Keratinocyte (primary cell): ENCODE measurements at regions not wholly inside any gene's neighbourhood (a gene's known extent, or its start where the extent isn't known, plus 50 kb on each side); places are given as distances from the start of the nearest gene placed in this dataset.

Experiments used
- DNase-seq: peaks from one replicate; pipeline ENCODE4 v3.0.0-alpha.2; 2011; ENCODE audit warnings: low read depth, missing footprints, low spot score
- FAIRE-seq: peaks from 2 replicates; lab custom pipeline; 2011; peaks lifted over from hg19 to GRCh38; lab: Jason Lieb, UNC
- H2AFZ ChIP-seq: 2 replicates; pipeline ENCODE4 v1.6.0; 2012; ENCODE audit warnings: low read length, control low read depth, inconsistent platforms; ENCODE audit not compliant: control insufficient read depth
- H3K27ac ChIP-seq: 2 replicates; pipeline ENCODE4 v1.5.1; 2011; ENCODE audit warnings: low read length; ENCODE audit not compliant: control insufficient read depth, insufficient read depth
- H3K27me3 ChIP-seq: 3 replicates; pipeline ENCODE4 v1.6.0; 2011; ENCODE audit warnings: low read length; ENCODE audit not compliant: control insufficient read depth, insufficient read depth; ENCODE audit errors: extremely low read depth
- H3K36me3 ChIP-seq, 2 experiments: 2 replicates in 1 of 2; 3 replicates in 1 of 2; pipeline ENCODE4 v1.5.1; 2011; ENCODE audit warnings: low read length in 2 of 2, mild to moderate bottlenecking in 1 of 2; ENCODE audit not compliant: control insufficient read depth in 2 of 2, insufficient read depth in 2 of 2; ENCODE audit errors: extremely low read depth in 1 of 2
- H3K4me1 ChIP-seq: 3 replicates; pipeline ENCODE4 v1.5.1; 2011; ENCODE audit warnings: low read length; ENCODE audit not compliant: control insufficient read depth, insufficient read depth; ENCODE audit errors: extremely low read depth
- H3K4me2 ChIP-seq: 3 replicates; pipeline ENCODE4 v1.6.0; 2011; ENCODE audit warnings: low read depth, low read length; ENCODE audit not compliant: control insufficient read depth, insufficient read depth; ENCODE audit errors: extremely low read depth
- H3K4me3 ChIP-seq, 3 experiments: fragments of 200-600 bp in 1 of 3; sonication (generic) in 1 of 3; 2 replicates in 2 of 3; 3 replicates in 1 of 3; pipeline ENCODE4 v1.5.1; 2011 to 2016; ENCODE audit warnings: low read length in 3 of 3, mild to moderate bottlenecking in 3 of 3, control low read depth in 2 of 3, inconsistent platforms in 1 of 3, low read depth in 1 of 3, mixed read lengths in 1 of 3, mixed run types in 1 of 3, moderate library complexity in 1 of 3; ENCODE audit not compliant: control insufficient read depth in 2 of 3, insufficient read depth in 2 of 3; ENCODE audit errors: extremely low read depth in 1 of 3
- H3K79me2 ChIP-seq: 2 replicates; pipeline ENCODE4 v1.6.0; 2012; ENCODE audit warnings: low read length; ENCODE audit not compliant: control insufficient read depth, insufficient read depth
- H3K9ac ChIP-seq: 3 replicates; pipeline ENCODE4 v1.6.0; 2011; ENCODE audit warnings: low read length; ENCODE audit not compliant: control insufficient read depth, insufficient read depth; ENCODE audit errors: extremely low read depth
- H3K9me1 ChIP-seq: 3 replicates; pipeline ENCODE4 v1.6.0; 2011; ENCODE audit warnings: low read length; ENCODE audit not compliant: control insufficient read depth, insufficient read depth; ENCODE audit errors: extremely low read depth
- H3K9me3 ChIP-seq: 2 replicates; pipeline ENCODE4 v1.5.1; 2012; ENCODE audit warnings: low read depth, low read length; ENCODE audit not compliant: control insufficient read depth
- H4K20me1 ChIP-seq: 3 replicates; pipeline ENCODE4 v1.6.0; 2011; ENCODE audit warnings: low read length; ENCODE audit not compliant: control insufficient read depth, insufficient read depth; ENCODE audit errors: extremely low read depth
- CTCF ChIP-seq, 3 experiments: IDR thresholded peaks in 1 of 3; conservative IDR thresholded peaks in 1 of 3; optimal IDR thresholded peaks in 1 of 3; 2 replicates in 2 of 3; 3 replicates in 1 of 3; pipeline versions ENCODE3 to v1.5.1; 2011; ENCODE audit warnings: low read length in 3 of 3, mild to moderate bottlenecking in 3 of 3, moderate library complexity in 2 of 3, control low read depth in 1 of 3, inconsistent platforms in 1 of 3; ENCODE audit not compliant: insufficient read depth in 2 of 3; ENCODE audit errors: extremely low read depth in 1 of 3
- EZH2 ChIP-seq: IDR thresholded peaks from one replicate; pipeline ENCODE4 v1.6.1; 2012; ENCODE audit warnings: inconsistent platforms, mild to moderate bottlenecking, low read length, moderate library complexity
- dilution Hi-C: fragments of 300-500 bp; cut with MboI; formaldehyde crosslinking; loops from one replicate; pipeline ENCODE4 v1.7.0; 2020; ENCODE audit warnings: low sequenced_read_pairs; ENCODE audit not compliant: extremely low pct_ligation_motif_present

GRCh38 chr3:36212251-36212650 lies 168.1 kb upstream of the STAC start:
- FAIRE-seq (no peak), DNase-seq (no peak)
- Histone ChIP-seq H3K9ac (no peak overlapping the region), H3K9me3 (no peaks in the 10 kb centered on the region), H3K27ac (no peak overlapping the region), H3K4me1 (no peaks in the 10 kb centered on the region), H3K4me3 (no peak overlapping the region), H3K79me2 (no peaks in the 10 kb centered on the region), H4K20me1 (no peaks in the 10 kb centered on the region), H2AFZ (no peak overlapping the region), H3K9me1 (no peaks in the 10 kb centered on the region), H3K27me3 (no peaks in the 10 kb centered on the region), H3K36me3 (no peaks in the 10 kb centered on the region), H3K4me2 (no peak overlapping the region)
- dilution Hi-C loops: no loop called here
- TF ChIP-seq EZH2: no peak

DNA sequence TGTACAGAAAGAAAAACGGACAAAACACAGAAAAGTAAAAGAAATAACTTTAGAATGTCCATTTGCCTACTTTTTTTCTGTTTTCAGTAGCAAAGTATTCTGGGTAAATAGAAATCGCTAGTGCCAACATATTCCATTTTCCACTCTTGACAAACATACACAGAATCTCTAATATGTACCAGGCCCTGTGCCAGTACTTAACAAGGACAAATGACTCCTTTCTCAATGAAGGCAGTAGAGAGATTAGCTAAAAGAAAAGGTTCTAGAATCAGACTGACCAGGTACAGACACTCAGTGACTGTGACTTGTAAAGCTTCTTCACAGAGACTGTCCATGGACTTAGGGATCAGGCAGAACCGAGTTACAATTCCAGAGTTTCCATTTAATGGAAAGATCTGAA lies 165.8 kb upstream of the STAC start:
- no peaks in the 10 kb centered on the region for H3K36me3 ChIP-seq
- H3K4me1 ChIP-seq: no peaks in the 10 kb centered on the region
- H3K4me2 ChIP-seq: no peak overlapping the region
- no peak overlapping the region for H3K4me3 ChIP-seq
- no peaks in the 10 kb centered on the region for H3K9me3 ChIP-seq
- H4K20me1 ChIP-seq: no peaks in the 10 kb centered on the region
- TF ChIP-seq CTCF (optimal IDR thresholded peaks at IDR 0.05 in 1 of 3, IDR thresholded peaks at IDR 0.05 in 1 of 3, conservative IDR thresholded peaks at IDR 0.05 in 1 of 3; ENCODE audit: extremely low read depth in 1 of 3, insufficient read depth in 2 of 3, low read length in 3 of 3) (no peak), EZH2 (no peak)
- no peaks in the 10 kb centered on the region for H3K79me2 ChIP-seq
- no peak for DNase-seq
- no peak for FAIRE-seq
- H3K9ac ChIP-seq: no peak overlapping the region
- H3K9me1 ChIP-seq: no peaks in the 10 kb centered on the region
- no peak overlapping the region for H2AFZ ChIP-seq
- no peak overlapping the region for H3K27ac ChIP-seq
- H3K27me3 ChIP-seq: no peaks in the 10 kb centered on the region
- dilution Hi-C loops: no loop called here

GRCh38 chr3:36215241-36215640 lies 165.1 kb upstream of the STAC start:
- dilution Hi-C loops: no loop called here

More at GRCh38 chr3:36215241-36215640, 165.1 kb upstream of the STAC start:
- no peak for TF ChIP-seq EZH2
- TF ChIP-seq CTCF (optimal IDR thresholded peaks at IDR 0.05 in 1 of 3, IDR thresholded peaks at IDR 0.05 in 1 of 3, conservative IDR thresholded peaks at IDR 0.05 in 1 of 3; ENCODE audit: extremely low read depth in 1 of 3, insufficient read depth in 2 of 3, low read length in 3 of 3): no peak
- H4K20me1 ChIP-seq: no peaks in the 10 kb centered on the region
- no peaks in the 10 kb centered on the region for H3K36me3 ChIP-seq
- no peaks in the 10 kb centered on the region for H3K9me1 ChIP-seq
- no peaks in the 10 kb centered on the region for H3K9me3 ChIP-seq
- no peak overlapping the region for H3K27ac ChIP-seq
- H3K79me2 ChIP-seq: no peaks in the 10 kb centered on the region
- H2AFZ ChIP-seq: no peak overlapping the region
- no peaks in the 10 kb centered on the region for H3K27me3 ChIP-seq
- FAIRE-seq: no peak
- no peak overlapping the region for H3K4me3 ChIP-seq
- no peak for DNase-seq
- H3K9ac ChIP-seq: no peak overlapping the region
- H3K4me1 ChIP-seq: no peaks in the 10 kb centered on the region
- no peak overlapping the region for H3K4me2 ChIP-seq
